Activated CD4-positive, alpha-beta T cell treated with anti-CD3 and anti-CD28 coated beads, Interleukin-2, amount 10 ng/mL, durations not matched to agents 7 days and 5 days (primary cell): ENCODE measurements at regions not wholly inside any gene's neighbourhood (a gene's known extent, or its start where the extent isn't known, plus 50 kb on each side); places are given as distances from the start of the nearest gene placed in this dataset.

Experiments
- CTCF ChIA-PET: fragments of 350-600 bp; sonication (Branson Sonifier 250); formaldehyde crosslinking; loops from one replicate; lab custom pipeline; 2021; ENCODE audit warnings: antibody characterized with exemption; lab: Charles Lee
- POLR2A ChIA-PET: fragments of 350-600 bp; sonication (Branson Sonifier 250); formaldehyde crosslinking; loops from one replicate; lab custom pipeline; 2021; ENCODE audit warnings: antibody characterized with exemption; lab: Charles Lee
- DNase-seq: peaks from one replicate; pipeline ENCODE4 v3.0.0-alpha.2; 2020
- H3K27ac Mint-ChIP-seq: one replicate; pipeline ENCODE4 v1.8.0; 2021; ENCODE audit warnings: mild to moderate bottlenecking, moderate library complexity, mixed read lengths
- H3K27me3 Mint-ChIP-seq: one replicate; pipeline ENCODE4 v1.8.0; 2021; ENCODE audit warnings: mixed read lengths
- H3K36me3 Mint-ChIP-seq: one replicate; pipeline ENCODE4 v1.8.0; 2021; ENCODE audit warnings: low read depth, mixed read lengths
- H3K4me1 Mint-ChIP-seq: one replicate; pipeline ENCODE4 v1.8.0; 2021; ENCODE audit warnings: mixed read lengths
- H3K4me3 Mint-ChIP-seq: one replicate; pipeline ENCODE4 v1.8.0; 2021; ENCODE audit warnings: mild to moderate bottlenecking, moderate library complexity, mixed read lengths
- H3K9me3 Mint-ChIP-seq: one replicate; pipeline ENCODE4 v1.8.0; 2021; ENCODE audit warnings: mixed read lengths

DNA sequence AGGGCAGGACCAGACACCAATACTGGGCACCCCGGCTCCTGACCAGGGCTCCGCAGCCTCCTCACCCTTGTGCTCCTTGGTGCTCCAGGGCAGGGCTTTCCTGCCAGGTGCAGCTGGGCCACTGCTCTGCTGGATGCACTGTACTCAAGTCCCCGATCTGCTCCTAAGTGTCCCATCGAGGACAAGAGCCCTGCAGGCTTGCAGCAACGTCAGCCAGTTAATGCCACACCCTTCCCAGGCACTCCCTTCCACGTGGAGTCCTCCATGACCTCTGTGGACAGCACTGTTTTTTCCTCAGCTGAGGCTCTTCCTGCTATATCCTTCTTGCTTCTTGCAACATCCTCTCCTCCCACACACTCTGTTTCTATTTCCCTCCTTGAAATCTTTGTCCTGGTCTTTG, 94.0 kb upstream of the NGF start:
- Mint-ChIP-seq H3K4me3 (no peak overlapping the region), H3K9me3 (no peaks in the 10 kb centered on the region), H3K27ac (no peak overlapping the region), H3K36me3 (no peaks in the 10 kb centered on the region), H3K4me1 (no peaks in the 10 kb centered on the region), H3K27me3 (no peaks in the 10 kb centered on the region)
- POLR2A ChIA-PET: no interaction called here
- DNase-seq: no peak
- CTCF ChIA-PET: no interaction called here

DNA sequence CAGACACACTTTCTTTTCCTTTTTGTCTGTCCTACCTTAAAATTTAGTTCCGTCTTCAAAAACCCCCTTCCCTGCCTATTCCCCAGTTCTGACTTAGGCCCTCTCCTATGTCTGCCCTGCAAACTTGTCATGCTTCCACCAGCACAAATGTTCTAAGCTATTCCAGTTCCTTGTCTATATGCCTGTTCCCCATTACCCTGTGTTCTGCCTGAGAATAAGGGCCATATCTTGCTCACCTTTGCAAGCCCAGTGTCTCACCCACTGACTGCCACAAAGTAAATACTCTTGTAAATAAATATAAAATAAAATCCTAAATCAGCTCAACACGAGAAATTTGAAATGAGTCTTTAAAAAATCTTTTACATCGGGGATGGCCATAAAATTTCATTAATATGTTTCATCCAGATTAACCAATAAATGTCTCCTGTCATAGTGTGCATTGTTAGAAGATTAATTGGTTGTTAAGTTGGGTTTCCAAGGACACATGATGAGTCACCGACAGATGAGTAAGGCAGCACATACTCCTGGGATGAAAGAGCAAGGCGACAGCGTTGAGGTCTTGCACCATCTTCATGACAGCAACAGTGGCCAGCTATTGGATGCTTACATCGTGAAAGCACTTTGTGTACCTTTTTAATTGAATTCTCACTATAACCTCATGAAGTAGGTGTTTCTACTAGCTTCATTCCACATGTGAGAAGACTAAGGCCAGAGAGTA, 92.6 kb upstream of the NGF start:
- Mint-ChIP-seq H3K9me3 (no peaks in the 10 kb centered on the region), H3K4me1 (no peaks in the 10 kb centered on the region), H3K36me3 (no peaks in the 10 kb centered on the region), H3K4me3 (no peak overlapping the region), H3K27ac (no peak overlapping the region), H3K27me3 (no peaks in the 10 kb centered on the region)
- ChIA-PET POLR2A (no interaction called here), CTCF (no interaction called here)
- DNase-seq: no peak

DNA sequence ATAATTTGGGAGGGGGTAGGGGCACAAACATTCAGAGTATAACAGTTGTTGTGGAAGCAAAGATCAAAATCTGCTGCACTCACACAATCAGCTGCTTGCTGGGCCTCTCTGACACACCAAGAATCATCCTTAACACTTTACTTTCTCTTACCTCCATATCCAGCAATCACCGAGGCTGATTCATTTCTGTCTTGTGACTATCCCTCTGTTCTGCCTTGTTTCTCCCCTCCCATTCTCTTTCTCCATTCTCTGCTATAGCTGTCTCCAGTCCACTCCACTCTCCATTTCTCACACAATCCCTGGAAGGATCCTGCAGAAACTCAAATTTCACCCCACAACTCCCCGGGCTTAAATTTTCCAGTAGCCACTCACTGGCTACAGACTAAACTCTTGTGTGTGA, 91.8 kb upstream of the NGF start:
- Mint-ChIP-seq H3K27ac (no peak overlapping the region), H3K36me3 (no peaks in the 10 kb centered on the region), H3K4me3 (no peak overlapping the region), H3K9me3 (no peaks in the 10 kb centered on the region), H3K4me1 (no peaks in the 10 kb centered on the region), H3K27me3 (no peaks in the 10 kb centered on the region)
- POLR2A ChIA-PET: no interaction called here
- CTCF ChIA-PET: no interaction called here
- no peak for DNase-seq

DNA sequence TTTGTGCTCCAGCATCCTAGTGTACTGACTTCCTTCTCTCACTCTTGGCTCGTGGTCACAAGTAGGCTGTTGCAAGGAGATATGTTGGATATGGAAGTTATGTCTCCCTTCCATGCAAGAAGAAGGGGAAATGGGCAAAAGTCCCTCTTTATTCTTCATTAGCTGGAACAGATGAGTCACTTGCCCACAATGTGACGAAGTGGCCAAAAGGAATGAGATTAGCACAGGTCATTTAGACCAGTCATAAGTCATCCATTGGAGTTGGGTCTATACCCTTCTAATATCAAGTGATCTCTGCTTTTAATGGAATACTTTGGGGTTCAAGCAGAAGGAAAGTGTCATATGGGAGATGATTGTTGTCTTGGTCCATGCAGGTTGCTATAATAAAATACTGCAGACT, 91.2 kb upstream of the NGF start:
- H3K4me3 Mint-ChIP-seq: no peak overlapping the region
- no peak for DNase-seq
- CTCF ChIA-PET: no interaction called here
- H3K27me3 Mint-ChIP-seq: no peaks in the 10 kb centered on the region
- H3K27ac Mint-ChIP-seq: no peak overlapping the region
- H3K9me3 Mint-ChIP-seq: no peaks in the 10 kb centered on the region
- no peaks in the 10 kb centered on the region for H3K4me1 Mint-ChIP-seq
- POLR2A ChIA-PET: no interaction called here
- H3K36me3 Mint-ChIP-seq: no peaks in the 10 kb centered on the region

DNA sequence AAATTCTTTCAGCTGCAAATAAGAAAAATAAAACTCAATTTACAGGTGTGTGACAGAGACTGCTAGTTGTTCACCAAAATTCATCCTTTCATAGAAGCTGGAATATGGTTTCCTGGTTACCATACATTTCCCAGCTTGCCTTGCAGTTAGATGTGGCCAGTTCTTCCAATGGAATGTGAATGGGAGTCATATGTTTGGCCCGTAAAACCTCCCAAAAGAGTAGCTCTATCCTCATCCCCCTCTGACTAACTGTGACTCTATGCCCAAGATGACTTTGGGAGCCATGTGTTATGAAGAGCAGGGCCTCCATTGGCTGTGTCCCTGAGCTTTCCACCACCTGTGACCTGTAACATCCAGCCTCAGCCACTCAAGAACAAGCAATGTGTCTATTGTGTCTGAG, 90.6 kb upstream of the NGF start:
- POLR2A ChIA-PET: no interaction called here

DNA sequence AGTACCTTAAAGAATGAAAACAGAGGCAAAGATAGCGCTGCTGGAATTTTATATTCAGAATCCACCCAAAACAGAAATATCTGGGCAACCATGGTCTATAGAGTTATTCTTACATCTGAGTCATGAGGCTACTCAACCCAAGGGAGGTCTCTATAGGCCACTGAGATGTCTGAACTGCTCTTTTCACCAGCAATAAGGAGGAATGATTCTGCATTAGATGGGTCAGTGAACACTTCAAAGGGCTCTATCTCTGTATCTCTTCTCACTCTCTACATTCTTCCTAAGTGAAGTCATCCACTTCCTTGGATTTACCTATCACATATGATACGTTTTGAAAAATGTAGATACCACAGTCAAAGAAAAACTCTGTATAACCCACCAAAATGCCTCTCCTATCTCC, 90.2 kb upstream of the NGF start:
- CTCF ChIA-PET: no interaction called here
- no peak for DNase-seq
- H3K27ac Mint-ChIP-seq: no peak overlapping the region
- H3K9me3 Mint-ChIP-seq: no peaks in the 10 kb centered on the region
- H3K4me3 Mint-ChIP-seq: no peak overlapping the region
- POLR2A ChIA-PET: no interaction called here
- H3K4me1 Mint-ChIP-seq: no peaks in the 10 kb centered on the region
- no peaks in the 10 kb centered on the region for H3K36me3 Mint-ChIP-seq
- no peaks in the 10 kb centered on the region for H3K27me3 Mint-ChIP-seq

More for the DNA sequence above, 90.6 kb upstream of the NGF start:
- no peaks in the 10 kb centered on the region for H3K27me3 Mint-ChIP-seq
- H3K4me3 Mint-ChIP-seq: no peak overlapping the region
- H3K27ac Mint-ChIP-seq: no peak overlapping the region
- no peaks in the 10 kb centered on the region for H3K4me1 Mint-ChIP-seq
- CTCF ChIA-PET: no interaction called here
- no peaks in the 10 kb centered on the region for H3K9me3 Mint-ChIP-seq
- DNase-seq: no peak
- no peaks in the 10 kb centered on the region for H3K36me3 Mint-ChIP-seq

DNA sequence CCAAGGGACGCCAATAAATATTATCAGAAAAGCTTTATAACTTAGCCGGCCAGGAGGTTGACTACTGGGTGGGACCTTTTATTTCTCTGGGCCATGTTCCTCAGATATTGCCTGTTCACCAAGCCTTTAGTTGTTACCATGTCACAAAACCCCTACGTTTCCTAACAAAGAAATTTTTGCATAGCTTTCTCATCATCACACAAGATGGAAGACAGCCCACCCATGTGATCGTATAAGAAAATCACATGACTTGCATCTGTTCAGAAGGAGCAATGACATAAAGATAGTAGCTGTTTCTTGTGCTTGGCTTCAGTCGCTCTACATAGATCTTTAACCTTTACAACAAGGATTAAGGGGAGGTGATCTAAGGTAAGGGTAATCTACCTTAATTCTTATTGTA, 88.9 kb upstream of the NGF start:
- CTCF ChIA-PET: interaction anchor here (1.6 kb wide), 1 partner anchor 9 kb away, joined by 3 read pairs; no protein-coding TSS in a partner anchor

DNA sequence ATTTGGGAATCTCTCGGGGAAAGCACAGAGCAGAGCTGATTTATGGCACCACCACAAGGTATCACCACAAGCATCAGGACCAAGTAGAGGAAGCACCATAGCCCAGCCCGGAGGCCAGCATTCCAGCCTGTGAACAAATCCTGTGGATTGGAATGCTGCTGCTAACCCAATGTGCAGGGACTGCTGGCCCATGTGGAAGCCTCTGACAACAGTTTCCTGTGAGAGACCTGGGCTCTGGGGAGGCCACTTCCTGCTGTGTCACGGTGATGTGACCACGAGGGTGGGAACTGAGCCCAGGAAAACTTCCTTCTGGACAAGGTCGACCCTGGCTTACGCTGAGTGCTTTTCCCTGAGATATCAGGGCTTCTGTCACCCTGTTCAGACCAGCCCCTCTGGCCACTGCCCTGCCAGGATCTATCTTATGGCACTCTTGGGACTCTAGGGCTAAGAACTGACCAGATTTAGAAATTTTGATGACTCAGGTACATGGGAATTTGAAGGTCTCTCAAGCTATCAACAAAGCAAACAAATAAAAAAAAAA, 88.3 kb upstream of the NGF start:
- Mint-ChIP-seq H3K27me3 (peaks cover 5% of the 10 kb centered on the region), H3K36me3 (no peaks in the 10 kb centered on the region), H3K4me1 (no peaks in the 10 kb centered on the region), H3K27ac (no peak overlapping the region), H3K9me3 (no peaks in the 10 kb centered on the region), H3K4me3 (no peak overlapping the region)
- ChIA-PET CTCF (interaction anchor here (1.6 kb wide), 1 partner anchor 8 kb away, joined by 3 read pairs; no protein-coding TSS in a partner anchor), POLR2A (no interaction called here)
- DNase-seq: no peak

More for the DNA sequence above, 88.9 kb upstream of the NGF start:
- no peak overlapping the region for H3K4me3 Mint-ChIP-seq
- POLR2A ChIA-PET: no interaction called here
- H3K27ac Mint-ChIP-seq: no peak overlapping the region
- no peaks in the 10 kb centered on the region for H3K4me1 Mint-ChIP-seq
- H3K27me3 Mint-ChIP-seq: peaks cover 2% of the 10 kb centered on the region
- H3K36me3 Mint-ChIP-seq: no peaks in the 10 kb centered on the region
- no peaks in the 10 kb centered on the region for H3K9me3 Mint-ChIP-seq
- DNase-seq: no peak

DNA sequence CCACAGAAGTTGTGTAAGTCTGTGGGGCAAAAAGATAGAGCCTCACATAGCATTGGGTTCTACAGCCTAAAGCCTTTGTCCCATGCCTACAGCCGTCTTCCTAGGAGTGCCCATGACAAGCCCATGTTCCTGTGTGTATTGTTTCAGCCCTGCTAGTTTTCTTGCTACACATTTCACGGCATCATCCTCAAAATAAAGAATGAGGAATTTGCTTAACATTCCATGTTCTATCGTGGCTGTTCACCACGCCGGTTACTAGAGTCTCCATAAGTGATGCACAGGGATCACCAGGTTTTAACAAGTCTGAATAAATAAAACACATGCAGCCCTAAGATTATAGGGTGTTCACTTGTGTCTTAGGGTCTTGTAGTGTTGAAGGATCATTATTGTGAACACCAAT, 87.4 kb upstream of the NGF start:
- POLR2A ChIA-PET: no interaction called here
- CTCF ChIA-PET: no interaction called here
- H3K9me3 Mint-ChIP-seq: no peaks in the 10 kb centered on the region
- no peak overlapping the region for H3K4me3 Mint-ChIP-seq
- no peaks in the 10 kb centered on the region for H3K4me1 Mint-ChIP-seq
- no peaks in the 10 kb centered on the region for H3K36me3 Mint-ChIP-seq
- H3K27ac Mint-ChIP-seq: no peak overlapping the region
- DNase-seq: no peak
- H3K27me3 Mint-ChIP-seq: peaks cover 5% of the 10 kb centered on the region

DNA sequence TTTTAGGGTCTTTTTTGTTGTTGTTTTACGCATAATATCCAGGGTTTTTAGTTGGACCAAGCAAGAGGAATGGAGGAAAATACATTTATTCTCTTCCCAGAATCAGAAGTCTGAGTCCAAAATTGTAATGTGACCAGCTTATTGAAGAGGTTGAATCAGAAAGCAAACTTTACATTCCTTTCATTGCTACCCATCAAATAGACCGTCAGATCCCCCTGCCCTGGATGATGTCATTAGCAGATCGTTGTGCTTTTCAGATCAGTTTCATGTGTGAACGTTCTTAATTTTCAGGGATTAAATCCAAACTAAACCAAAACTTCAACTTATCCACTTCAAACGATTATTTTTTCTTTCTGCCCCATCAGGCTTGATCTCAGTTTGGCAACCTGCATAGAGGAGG, 85.7 kb upstream of the NGF start:
- Mint-ChIP-seq H3K4me1 (no peaks in the 10 kb centered on the region), H3K36me3 (no peaks in the 10 kb centered on the region), H3K27ac (no peak overlapping the region), H3K9me3 (no peaks in the 10 kb centered on the region), H3K4me3 (no peak overlapping the region), H3K27me3 (peaks cover 5% of the 10 kb centered on the region)
- ChIA-PET CTCF (no interaction called here), POLR2A (no interaction called here)
- DNase-seq: no peak

DNA sequence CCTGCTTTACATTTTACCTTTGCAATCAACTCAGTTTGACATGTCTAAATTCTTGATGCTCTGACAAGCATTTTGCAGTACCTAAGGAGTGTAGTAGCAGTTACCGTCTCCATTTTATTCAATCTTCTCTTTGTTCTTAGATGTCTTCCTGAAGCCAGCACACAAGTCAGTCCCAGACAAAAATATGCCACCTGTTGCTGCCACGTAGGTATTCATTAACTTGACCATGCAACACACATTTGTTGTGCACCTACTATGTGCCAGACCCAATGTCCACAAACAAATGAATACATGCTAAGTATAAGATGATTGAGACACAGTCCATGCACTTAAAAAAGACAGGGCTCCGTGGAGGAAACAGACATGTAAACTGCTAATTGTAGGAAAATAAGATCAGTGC, 81.5 kb upstream of the NGF start:
- Mint-ChIP-seq H3K27ac (no peak overlapping the region), H3K4me3 (no peak overlapping the region), H3K4me1 (no peaks in the 10 kb centered on the region), H3K27me3 (peaks cover 5% of the 10 kb centered on the region), H3K9me3 (no peaks in the 10 kb centered on the region), H3K36me3 (no peaks in the 10 kb centered on the region)
- DNase-seq: no peak
- ChIA-PET POLR2A (no interaction called here), CTCF (no interaction called here)

DNA sequence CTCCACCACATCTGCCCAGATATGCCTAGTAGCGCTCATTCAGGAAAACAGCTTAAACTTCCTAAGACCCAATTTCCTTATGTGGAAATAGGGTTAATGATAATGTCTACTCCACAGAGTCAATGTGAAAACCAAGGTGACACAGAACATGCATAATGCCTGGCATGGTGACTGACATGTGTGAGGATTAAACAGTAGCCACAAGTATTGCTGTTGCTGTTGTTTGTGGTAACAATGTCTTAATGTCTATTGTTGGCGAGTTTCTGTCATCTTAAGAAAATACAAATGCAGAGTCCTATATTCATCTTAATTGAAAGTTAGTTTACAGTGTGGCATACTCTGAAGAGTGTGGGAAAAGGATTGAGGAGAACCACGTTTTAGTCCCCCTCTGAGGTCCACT, 75.6 kb upstream of the NGF start:
- H3K4me3 Mint-ChIP-seq: no peak overlapping the region
- no peaks in the 10 kb centered on the region for H3K27me3 Mint-ChIP-seq
- H3K4me1 Mint-ChIP-seq: no peaks in the 10 kb centered on the region
- no peaks in the 10 kb centered on the region for H3K36me3 Mint-ChIP-seq
- no peak overlapping the region for H3K27ac Mint-ChIP-seq
- POLR2A ChIA-PET: no interaction called here
- DNase-seq: no peak
- CTCF ChIA-PET: no interaction called here
- no peaks in the 10 kb centered on the region for H3K9me3 Mint-ChIP-seq

DNA sequence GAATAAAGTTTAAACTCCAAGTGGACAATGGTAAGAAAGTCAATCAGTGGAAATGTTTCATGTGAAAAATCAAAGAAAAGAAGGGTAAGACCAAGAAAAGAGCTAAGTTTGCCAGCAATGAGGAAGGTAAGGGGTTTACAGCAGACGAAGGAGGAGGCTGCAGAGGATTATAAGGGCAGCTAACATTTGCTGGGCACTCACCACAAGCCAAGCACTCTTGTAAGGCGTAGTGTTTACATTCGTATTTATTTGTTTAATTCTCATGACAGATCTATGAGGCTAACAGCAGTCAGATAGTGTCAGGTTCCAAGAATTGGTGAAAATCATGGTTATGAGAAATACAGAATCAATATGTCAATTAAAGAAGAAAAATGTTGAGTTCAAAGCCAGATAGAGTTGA, 75.2 kb upstream of the NGF start:
- Mint-ChIP-seq H3K4me3 (no peak overlapping the region), H3K27ac (no peak overlapping the region), H3K27me3 (no peaks in the 10 kb centered on the region), H3K36me3 (no peaks in the 10 kb centered on the region), H3K9me3 (no peaks in the 10 kb centered on the region), H3K4me1 (no peaks in the 10 kb centered on the region)
- POLR2A ChIA-PET: no interaction called here
- CTCF ChIA-PET: no interaction called here
- DNase-seq: no peak

DNA sequence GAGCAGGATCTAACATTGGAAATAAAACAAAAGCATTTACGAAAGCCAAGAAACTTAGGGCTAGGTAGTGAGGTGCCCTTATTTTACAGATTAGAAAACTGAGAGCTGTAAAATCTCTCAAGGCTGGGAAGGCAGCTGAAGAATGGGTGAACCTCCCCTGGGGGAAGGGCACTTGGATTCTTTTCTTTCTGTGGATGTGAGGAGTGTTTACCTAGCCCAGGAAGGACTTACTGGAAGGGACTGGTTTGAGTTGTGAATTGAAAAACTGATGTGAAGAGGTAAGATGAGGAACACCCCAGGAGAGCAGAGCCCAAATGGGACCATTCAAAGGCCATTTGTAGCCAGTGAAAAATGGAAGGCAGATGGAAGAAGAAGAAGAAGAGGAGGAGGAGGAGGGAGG, 74.7 kb upstream of the NGF start:
- POLR2A ChIA-PET: no interaction called here
- CTCF ChIA-PET: no interaction called here
- no peaks in the 10 kb centered on the region for H3K9me3 Mint-ChIP-seq
- no peak for DNase-seq
- no peak overlapping the region for H3K4me3 Mint-ChIP-seq
- H3K27ac Mint-ChIP-seq: no peak overlapping the region
- no peaks in the 10 kb centered on the region for H3K36me3 Mint-ChIP-seq
- H3K4me1 Mint-ChIP-seq: no peaks in the 10 kb centered on the region
- no peaks in the 10 kb centered on the region for H3K27me3 Mint-ChIP-seq
